Spinal cord (tissue), 9 donors: ENCODE measurements at regions not wholly inside any gene's neighbourhood (a gene's known extent, or its start where the extent isn't known, plus 50 kb on each side); places are given as distances from the start of the nearest gene placed in this dataset.
"Not testable (repeated sequence)": the region's sequence is repeated elsewhere in the genome, so short reads cannot be mapped to it uniquely, and the experiment has no call there.

ENCODE experiments used
- DNase-seq, 6 donors: peaks; one replicate each; pipeline versions ENCODE4 v3.0.0 to v3.0.0-alpha.2; 2013 to 2015; ENCODE audit warnings: low spot score in 6 of 6, low read depth in 4 of 6
- H3K27ac ChIP-seq: one replicate; pipeline ENCODE4 v1.5.1; 2013; ENCODE audit warnings: low read depth, low read length, control low read depth
- H3K27me3 ChIP-seq: one replicate; pipeline ENCODE4 v1.6.1; 2013; ENCODE audit warnings: low read length; ENCODE audit not compliant: control insufficient read depth, insufficient read depth
- H3K36me3 ChIP-seq: one replicate; pipeline ENCODE4 v1.6.1; 2013; ENCODE audit warnings: low read length; ENCODE audit not compliant: control insufficient read depth, insufficient read depth
- H3K4me1 ChIP-seq: one replicate; pipeline ENCODE4 v1.6.1; 2013; ENCODE audit warnings: low read length; ENCODE audit not compliant: control insufficient read depth, insufficient read depth
- H3K4me3 ChIP-seq: one replicate; pipeline ENCODE4 v1.5.1; 2013; ENCODE audit warnings: low read depth, low read length, control low read depth
- H3K9me3 ChIP-seq: one replicate; pipeline ENCODE4 v1.6.1; 2013; ENCODE audit warnings: low read length; ENCODE audit not compliant: control insufficient read depth, insufficient read depth
- WGBS: methylation state at CpG from one replicate; pipeline ENCODE4 v1.1.5; 2013; ENCODE audit warnings: missing lambda C conversion rate; ENCODE audit not compliant: insufficient coverage; 5-methylcytosine and 5-hydroxymethylcytosine counted together
- donor health status: healthy.

GRCh38 chr5:69013481-69013880 is 80.3 kb upstream of the SLC30A5 start:
- no peaks in the 10 kb centered on the region for H3K36me3 ChIP-seq
- H3K9me3 ChIP-seq = no peaks in the 10 kb centered on the region
- DNase-seq = no peak
- H3K27ac ChIP-seq = no peak overlapping the region
- no peak overlapping the region for H3K4me3 ChIP-seq
- 100% methylated on average over 1 of the region's 2 CpGs for WGBS
- no peaks in the 10 kb centered on the region for H3K4me1 ChIP-seq
- H3K27me3 ChIP-seq = no peaks in the 10 kb centered on the region

- WGBS = no CpG with 5 or more reads among the region's 2 CpGs
- H3K27ac ChIP-seq, H3K9me3 ChIP-seq, H3K4me3 ChIP-seq, H3K27me3 ChIP-seq, H3K36me3 ChIP-seq, H3K4me1 ChIP-seq, DNase-seq: not testable (repeated sequence)
Observed at GRCh38 chr5:69014007-69014406, 79.8 kb upstream of the SLC30A5 start.

- WGBS = no CpG with 5 or more reads among the region's 6 CpGs
- Histone ChIP-seq H3K36me3 (no peaks in the 10 kb centered on the region), H3K4me3 (no peak overlapping the region), H3K27me3 (no peaks in the 10 kb centered on the region), H3K27ac (no peak overlapping the region), H3K4me1 (no peaks in the 10 kb centered on the region), H3K9me3 (no peaks in the 10 kb centered on the region)
- peak in 1 of 6 donors; percentile 28 for DNase-seq
Observed at GRCh38 chr5:69019668-69020375, 74.0 kb upstream of the SLC30A5 start.

GRCh38 chr5:69024241-69024651 is 69.6 kb upstream of the SLC30A5 start:
- 87% methylated on average over 3 of the region's 5 CpGs for WGBS
- no peak overlapping the region for H3K4me3 ChIP-seq
- H3K4me1 ChIP-seq = no peaks in the 10 kb centered on the region
- H3K27ac ChIP-seq = no peak overlapping the region
- H3K9me3 ChIP-seq = no peaks in the 10 kb centered on the region
- H3K27me3 ChIP-seq = no peaks in the 10 kb centered on the region
- no peaks in the 10 kb centered on the region for H3K36me3 ChIP-seq
- no peak for DNase-seq

- H3K27ac ChIP-seq = no peak overlapping the region
- H3K9me3 ChIP-seq = no peaks in the 10 kb centered on the region
- no peak overlapping the region for H3K4me3 ChIP-seq
- no peaks in the 10 kb centered on the region for H3K4me1 ChIP-seq
- no peak for DNase-seq
- H3K36me3 ChIP-seq = no peaks in the 10 kb centered on the region
- WGBS = no CpG with 5 or more reads among the region's 1 CpG
- H3K27me3 ChIP-seq = no peaks in the 10 kb centered on the region
Observed at GRCh38 chr5:69029292-69029691, 64.5 kb upstream of the SLC30A5 start.

- H3K27ac ChIP-seq = no peak overlapping the region
- peak in 1 of 6 donors; percentile 80 for DNase-seq
- H3K4me1 ChIP-seq = no peaks in the 10 kb centered on the region
- H3K9me3 ChIP-seq = no peaks in the 10 kb centered on the region
- no peaks in the 10 kb centered on the region for H3K27me3 ChIP-seq
- no peaks in the 10 kb centered on the region for H3K36me3 ChIP-seq
- no CpG with 5 or more reads among the region's 5 CpGs for WGBS
- H3K4me3 ChIP-seq = no peak overlapping the region
Observed at GRCh38 chr5:69030358-69031062, 63.3 kb upstream of the SLC30A5 start.

- H3K36me3 ChIP-seq = no peaks in the 10 kb centered on the region
- H3K4me3 ChIP-seq = no peak overlapping the region
- DNase-seq = no peak
- no peaks in the 10 kb centered on the region for H3K4me1 ChIP-seq
- H3K27me3 ChIP-seq = no peaks in the 10 kb centered on the region
- H3K27ac ChIP-seq = no peak overlapping the region
- no peaks in the 10 kb centered on the region for H3K9me3 ChIP-seq
- 88% methylated on average over 2 of the region's 3 CpGs for WGBS
Observed at GRCh38 chr5:69032009-69032408, 61.8 kb upstream of the SLC30A5 start.

- H3K27me3 ChIP-seq = no peaks in the 10 kb centered on the region
- no peaks in the 10 kb centered on the region for H3K4me1 ChIP-seq
- no peak for DNase-seq
- H3K9me3 ChIP-seq = no peaks in the 10 kb centered on the region
- H3K27ac ChIP-seq = no peak overlapping the region
- WGBS = no CpG with 5 or more reads among the region's 2 CpGs
- no peaks in the 10 kb centered on the region for H3K36me3 ChIP-seq
- no peak overlapping the region for H3K4me3 ChIP-seq
Observed at GRCh38 chr5:69033690-69034089, 60.1 kb upstream of the SLC30A5 start.

- no peak for DNase-seq
- Histone ChIP-seq H3K36me3 (no peaks in the 10 kb centered on the region), H3K4me3 (no peak overlapping the region), H3K27ac (no peak overlapping the region), H3K9me3 (no peaks in the 10 kb centered on the region), H3K4me1 (no peaks in the 10 kb centered on the region), H3K27me3 (no peaks in the 10 kb centered on the region)
- 92% methylated on average over 4 of the region's 7 CpGs for WGBS
Observed at GRCh38 chr5:69034898-69035297, 58.9 kb upstream of the SLC30A5 start.

GRCh38 chr5:69035665-69036064 is 58.1 kb upstream of the SLC30A5 start:
- Histone ChIP-seq H3K4me1 (no peaks in the 10 kb centered on the region), H3K9me3 (no peaks in the 10 kb centered on the region), H3K36me3 (no peaks in the 10 kb centered on the region), H3K4me3 (no peak overlapping the region), H3K27ac (no peak overlapping the region), H3K27me3 (no peaks in the 10 kb centered on the region)
- no peak for DNase-seq
- no CpG with 5 or more reads among the region's 4 CpGs for WGBS
